GM19351 (cell line): ENCODE measurements at regions not wholly inside any gene's neighbourhood (a gene's known extent, or its start where the extent isn't known, plus 50 kb on each side); places are given as distances from the start of the nearest gene placed in this dataset.
A peak's percentile ranks its signal among the peaks of the same experiment; 100 is the strongest.
"Not testable (repeated sequence)": the region's sequence is repeated elsewhere in the genome, so short reads cannot be mapped to it uniquely, and the experiment has no call there.

Experiments used
- ATAC-seq: cut with Tn5 transposase; IDR thresholded peaks from one replicate; pipeline ENCODE4 v1.9.1; 2021; ENCODE audit warnings: mild to moderate bottlenecking, moderate library complexity; ENCODE audit not compliant: unreplicated experiment

- ATAC-seq, result no peak
These were observed 226.3 kb downstream of the RCHY1 start for GRCh38 chr4:75287738-75288517.

GRCh38 chr4:75285837-75286236 lies 228.4 kb downstream of the RCHY1 start:
- no peak for ATAC-seq

GRCh38 chr4:75284831-75285230 lies 229.4 kb downstream of the RCHY1 start:
- no peak for ATAC-seq

- ATAC-seq, result not testable (repeated sequence)
These were observed 233.7 kb downstream of the RCHY1 start for GRCh38 chr4:75280461-75280860.

GRCh38 chr4:75259306-75259705 lies 254.9 kb downstream of the RCHY1 start:
- no peak for ATAC-seq

GRCh38 chr4:75255261-75255660 lies 258.9 kb downstream of the RCHY1 start:
- no peak for ATAC-seq

- ATAC-seq, result no peak
These were observed 259.5 kb downstream of the RCHY1 start for GRCh38 chr4:75254745-75255144.

GRCh38 chr4:75253094-75253493 lies 261.1 kb downstream of the RCHY1 start:
- not testable (repeated sequence) for ATAC-seq

- ATAC-seq, result peak; percentile 96
These were observed 262.7 kb downstream of the RCHY1 start for GRCh38 chr4:75251547-75251946.

GRCh38 chr4:75249739-75250138 lies 264.5 kb downstream of the RCHY1 start:
- no peak for ATAC-seq

GRCh38 chr4:75248770-75249407 lies 265.3 kb downstream of the RCHY1 start:
- no peak for ATAC-seq

- ATAC-seq, result no peak
These were observed 269.9 kb downstream of the RCHY1 start for GRCh38 chr4:75244325-75244724.

GRCh38 chr4:75243570-75243969 lies 270.6 kb downstream of the RCHY1 start:
- no peak for ATAC-seq

- peak; percentile 99 for ATAC-seq
These were observed 278.7 kb downstream of the RCHY1 start for GRCh38 chr4:75235359-75235951.

GRCh38 chr4:75232546-75232945 lies 281.7 kb downstream of the RCHY1 start:
- ATAC-seq, result no peak

GRCh38 chr4:75229806-75230570 lies 284.2 kb downstream of the RCHY1 start:
- ATAC-seq, result peak; percentile 87

- no peak for ATAC-seq
These were observed 280.6 kb downstream of the PARM1 start for GRCh38 chr4:75213480-75213879.

GRCh38 chr4:75211422-75211821 lies 278.5 kb downstream of the PARM1 start:
- no peak for ATAC-seq

GRCh38 chr4:75207902-75208301 lies 275.0 kb downstream of the PARM1 start:
- no peak for ATAC-seq

- ATAC-seq, result no peak
These were observed 262.2 kb downstream of the PARM1 start for GRCh38 chr4:75195111-75195510.

GRCh38 chr4:75194180-75194579 lies 261.3 kb downstream of the PARM1 start:
- no peak for ATAC-seq
